K562 (cell line): ENCODE measurements at regions not wholly inside any gene's neighbourhood (a gene's known extent, or its start where the extent isn't known, plus 50 kb on each side); places are given as distances from the start of the nearest gene placed in this dataset.

Experiments used
- ATAC-seq: fragments of 200-7000 bp; cut with Tn5 transposase; 3 replicates; pipeline ENCODE4 v1.9.1; 2020; ENCODE audit warnings: moderate library complexity
- BruUV-seq: library from RNA; stranded (reverse); fragments of 400-500 nt; replicated peaks from 2 replicates; lab custom pipeline; 2021; lab: Mats Ljungman, UMichigan
- CTCF ChIA-PET: fragments of 300-600 bp; formaldehyde crosslinking; extraction: SDS; loops from one replicate; lab custom pipeline; 2021; ENCODE audit warnings: low intra/inter-chr PET ratio; lab: Yijun Ruan, JAX
- POLR2A ChIA-PET: fragments of 300-600, 350-650 bp; sonication (Branson Sonifier 250); formaldehyde crosslinking; extraction: SDS; loops from one replicate; lab custom pipeline; 2021; ENCODE audit warnings: antibody characterized with exemption, inconsistent platforms; lab: Yijun Ruan, JAX
- DNase-seq, 4 experiments: peaks; one replicate each; pipeline versions ENCODE4 v3.0.0 to v3.0.0-alpha.2; 2011 to 2018; ENCODE audit warnings: low spot score in 3 of 4, mixed read lengths in 3 of 4; ENCODE audit errors: extremely low read depth in 1 of 4
- FAIRE-seq: peaks from 2 replicates; lab custom pipeline; 2011; peaks lifted over from hg19 to GRCh38; lab: Jason Lieb, UNC
- H2AFZ ChIP-seq: 2 replicates; pipeline ENCODE4 v1.6.0; 2011; ENCODE audit warnings: low read depth, low read length, control low read depth, inconsistent platforms
- H3K27ac ChIP-seq: fragments of 200-600 bp; 3 replicates; pipeline ENCODE4 v1.8.0; 2011; ENCODE audit warnings: low read depth, mild to moderate bottlenecking, control low read depth, inconsistent platforms, low read length, moderate library complexity, mixed read lengths; ENCODE audit errors: extremely low read depth
- H3K27me3 ChIP-seq, 2 experiments: fragments of 300-600 bp in 1 of 2; 2 replicates in 1 of 2; 3 replicates in 1 of 2; pipeline versions ENCODE4 v1.6.0 to v1.8.0; 2011; ENCODE audit warnings: inconsistent platforms in 2 of 2, low read length in 2 of 2, mild to moderate bottlenecking in 1 of 2, mixed read lengths in 1 of 2, moderate library complexity in 1 of 2; ENCODE audit not compliant: control insufficient read depth in 2 of 2, insufficient read depth in 2 of 2
- H3K36me3 ChIP-seq: fragments of 300-600 bp; 3 replicates; pipeline ENCODE4 v1.8.0; 2011; ENCODE audit warnings: mild to moderate bottlenecking, low read length, inconsistent platforms; ENCODE audit not compliant: control insufficient read depth, insufficient read depth
- H3K4me1 ChIP-seq, 2 experiments: fragments of 200-600 bp in 1 of 2; replicated peaks in 1 of 2; 2 replicates in 1 of 2; 3 replicates in 1 of 2; pipeline versions ENCODE4 v1.5.1 to v1.8.0; 2011; ENCODE audit warnings: inconsistent platforms in 2 of 2, low read length in 2 of 2, mild to moderate bottlenecking in 1 of 2, mixed read lengths in 1 of 2, moderate library complexity in 1 of 2; ENCODE audit not compliant: control insufficient read depth in 2 of 2, insufficient read depth in 2 of 2
- H3K4me2 ChIP-seq: 2 replicates; pipeline ENCODE4 v1.6.1; 2011; ENCODE audit warnings: low read length, control low read depth, inconsistent platforms, mixed read lengths; ENCODE audit not compliant: insufficient read depth
- H3K4me3 ChIP-seq: fragments of 200-600 bp; sonication (generic), shearing (Covaris generic); 2 replicates; pipeline ENCODE4 v1.5.1; 2016; ENCODE audit warnings: control low read depth, inconsistent platforms
- H3K79me2 ChIP-seq: fragments of 200-600 bp; 3 replicates; pipeline ENCODE4 v1.8.0; 2011; ENCODE audit warnings: low read length, inconsistent platforms; ENCODE audit not compliant: control insufficient read depth, insufficient read depth
- H3K9ac ChIP-seq, 2 experiments: 2 replicates each; pipeline versions ENCODE4 v1.6.0 to v1.6.1; 2011; ENCODE audit warnings: low read depth in 2 of 2, low read length in 2 of 2, control low read depth in 1 of 2, inconsistent platforms in 1 of 2, mild to moderate bottlenecking in 1 of 2, mixed read lengths in 1 of 2; ENCODE audit not compliant: insufficient read depth in 1 of 2
- H3K9me1 ChIP-seq: one replicate; pipeline ENCODE4 v1.6.0; 2011; ENCODE audit warnings: inconsistent platforms, mild to moderate bottlenecking, low read length, moderate library complexity; ENCODE audit not compliant: control insufficient read depth, insufficient read depth
- H3K9me3 ChIP-seq: replicated peaks from 2 replicates; pipeline ENCODE4 v1.5.1; 2011; ENCODE audit warnings: low read depth, low read length, inconsistent platforms; ENCODE audit not compliant: control insufficient read depth, insufficient read depth
- H4K20me1 ChIP-seq: replicated peaks from 2 replicates; pipeline ENCODE4 v1.6.1; 2011; ENCODE audit warnings: low read length, inconsistent platforms, mixed read lengths; ENCODE audit not compliant: control insufficient read depth, insufficient read depth
- BACH1 ChIP-seq: fragments of 200-800 bp; sonication (Bioruptor generic); IDR thresholded peaks from 2 replicates; pipeline ENCODE4 v1.6.1; 2016; ENCODE audit warnings: missing genetic modification characterization, missing compliant biosample characterization
- CBFB ChIP-seq: sonication (generic); formaldehyde crosslinking; IDR thresholded peaks from 2 replicates; pipeline ENCODE4 v1.4.0; 2020; ENCODE audit warnings: mild to moderate bottlenecking, missing genetic modification reagents
- CHD1 ChIP-seq: fragments of 200-600 bp; sonication (generic); IDR thresholded peaks from one replicate; pipeline ENCODE4 v1.6.1; 2012; ENCODE audit warnings: mild to moderate bottlenecking, moderate library complexity, low read length, inconsistent platforms
- HCFC1 ChIP-seq: IDR thresholded peaks from 2 replicates; pipeline ENCODE4 v1.6.1; 2012; ENCODE audit warnings: low read depth, low read length, improper control_type of control experiment
- JUND ChIP-seq, 2 experiments: IDR thresholded peaks; 2 replicates in 1 of 2; 3 replicates in 1 of 2; pipeline ENCODE4 v1.6.1; 2011; ENCODE audit warnings: borderline replicate concordance in 2 of 2, low read depth in 2 of 2, low read length in 2 of 2, improper control_type of control experiment in 1 of 2, missing biosample characterization in 1 of 2, missing genetic modification characterization in 1 of 2, missing genetic modification reagents in 1 of 2
- RFX1 ChIP-seq: fragments of 450-650 bp; IDR thresholded peaks from 2 replicates; pipeline ENCODE4 v1.6.1; 2016; ENCODE audit warnings: mild to moderate bottlenecking, moderate library complexity
- SETDB1 ChIP-seq: IDR thresholded peaks from one replicate; pipeline ENCODE4 v1.6.1; 2012; ENCODE audit warnings: low read length, control low read depth, inconsistent platforms
- ZNF3 ChIP-seq: fragments of 250-450 bp; sonication (Bioruptor Pico); IDR thresholded peaks from 2 replicates; pipeline ENCODE4 v1.5.0; 2021; ENCODE audit warnings: mild to moderate bottlenecking, moderate library complexity
- WGBS: fragments of 100-300 bp; shearing (Covaris generic); methylation state at CpG from one replicate; pipeline ENCODE4 v1.1.6; 2016; ENCODE audit warnings: low coverage, mixed read lengths; ENCODE audit not compliant: insufficient coverage; ENCODE audit errors: missing lambda C conversion rate; 5-methylcytosine and 5-hydroxymethylcytosine counted together
- in situ Hi-C: fragments of 300-500 bp; cut with MboI; formaldehyde crosslinking; loops from 4 replicates; pipeline ENCODE4 v1.15.0; 2018; ENCODE audit warnings: inconsistent platforms, mixed read lengths
- intact Hi-C: fragments of 100-400 bp; cut with micrococcal nuclease; formaldehyde crosslinking; loops from 2 replicates; pipeline ENCODE4 v1.14.2; 2022
- TF ChIP-seq, protein P1 (sequence below): IDR thresholded peaks from 2 replicates; pipeline ENCODE4 v1.6.1; 2011; ENCODE audit warnings: borderline replicate concordance, low read depth, mild to moderate bottlenecking, moderate library complexity, low read length; ENCODE audit not compliant: insufficient read depth, poor library complexity, severe bottlenecking
- TF ChIP-seq, protein P2 (sequence below), 3 experiments: fragments of 200-800 bp in 1 of 3; fragments of 250-450 bp in 1 of 3; fragments of 450-650 bp in 1 of 3; sonication (Bioruptor Pico) in 1 of 3; sonication (Bioruptor generic) in 1 of 3; formaldehyde crosslinking in 1 of 3; IDR thresholded peaks; 2 replicates each; pipeline versions ENCODE4 v1.6.1 to v1.8.0; 2016 to 2022; ENCODE audit warnings: mild to moderate bottlenecking in 2 of 3, missing genetic modification characterization in 2 of 3, missing compliant biosample characterization in 1 of 3, moderate library complexity in 1 of 3
- TF ChIP-seq, protein P3 (sequence below), 2 experiments: fragments of 450-650 bp in 1 of 2; sonication (generic) in 1 of 2; formaldehyde crosslinking in 1 of 2; IDR thresholded peaks in 1 of 2; conservative IDR thresholded peaks in 1 of 2; 2 replicates each; pipeline versions ENCODE4 v1.6.1 to v1.8.1; 2016 to 2023; ENCODE audit warnings: mild to moderate bottlenecking in 2 of 2, moderate library complexity in 2 of 2, inconsistent platforms in 1 of 2, missing genetic modification reagents in 1 of 2
- TF ChIP-seq, protein P4 (sequence below): sonication (generic); IDR thresholded peaks from 2 replicates; pipeline ENCODE4 v1.6.1; 2016

DNA sequence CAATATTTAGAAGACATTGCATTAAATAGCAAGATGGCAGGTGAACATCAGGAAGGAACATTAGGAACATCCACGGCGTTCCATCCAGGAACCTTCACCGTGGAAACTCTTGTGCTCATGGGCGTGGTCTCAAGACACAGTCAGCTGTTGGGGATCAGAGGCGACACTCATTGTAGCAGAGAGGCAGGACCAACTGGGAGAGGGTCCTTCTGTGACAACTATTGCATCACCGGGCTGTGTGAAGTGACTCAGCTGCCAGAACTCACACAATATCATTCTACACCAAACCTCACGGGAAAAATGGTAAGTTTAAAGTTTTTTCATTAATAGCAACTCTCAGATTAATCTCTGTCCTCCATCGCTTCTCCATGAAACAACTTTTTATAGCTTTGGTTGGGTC, 334.8 kb upstream of the SULF2 start:
- Histone ChIP-seq H3K9me3 (no peaks in the 10 kb centered on the region), H3K4me2 (no peak overlapping the region), H3K4me3 (no peak overlapping the region), H3K4me1 (no peaks in the 10 kb centered on the region; a peak in 1 of 5 replicates), H3K9ac (no peak overlapping the region), H3K9me1 (no peaks in the 10 kb centered on the region), H3K27me3 (peaks cover 0 to 26% of the 10 kb centered on the region in 2 experiments; a peak in 2 of 5 replicates), H3K79me2 (no peaks in the 10 kb centered on the region), H3K27ac (no peak overlapping the region), H3K36me3 (no peaks in the 10 kb centered on the region), H2AFZ (no peak overlapping the region), H4K20me1 (no peaks in the 10 kb centered on the region)
- ATAC-seq (no peak), DNase-seq (no peak), FAIRE-seq (no peak)
- in situ Hi-C loops (no loop called here), intact Hi-C loops (no loop called here)
- BruUV-seq = no TSS peak
- POLR2A ChIA-PET = interaction anchor here (0.7 kb wide), 1 partner anchor 10 kb away, joined by 3 read pairs; no protein-coding TSS in a partner anchor
- CTCF ChIA-PET = no interaction called here
- 0% methylated on average over 8 of the region's 8 CpGs for WGBS
- TF ChIP-seq, protein P1, sequence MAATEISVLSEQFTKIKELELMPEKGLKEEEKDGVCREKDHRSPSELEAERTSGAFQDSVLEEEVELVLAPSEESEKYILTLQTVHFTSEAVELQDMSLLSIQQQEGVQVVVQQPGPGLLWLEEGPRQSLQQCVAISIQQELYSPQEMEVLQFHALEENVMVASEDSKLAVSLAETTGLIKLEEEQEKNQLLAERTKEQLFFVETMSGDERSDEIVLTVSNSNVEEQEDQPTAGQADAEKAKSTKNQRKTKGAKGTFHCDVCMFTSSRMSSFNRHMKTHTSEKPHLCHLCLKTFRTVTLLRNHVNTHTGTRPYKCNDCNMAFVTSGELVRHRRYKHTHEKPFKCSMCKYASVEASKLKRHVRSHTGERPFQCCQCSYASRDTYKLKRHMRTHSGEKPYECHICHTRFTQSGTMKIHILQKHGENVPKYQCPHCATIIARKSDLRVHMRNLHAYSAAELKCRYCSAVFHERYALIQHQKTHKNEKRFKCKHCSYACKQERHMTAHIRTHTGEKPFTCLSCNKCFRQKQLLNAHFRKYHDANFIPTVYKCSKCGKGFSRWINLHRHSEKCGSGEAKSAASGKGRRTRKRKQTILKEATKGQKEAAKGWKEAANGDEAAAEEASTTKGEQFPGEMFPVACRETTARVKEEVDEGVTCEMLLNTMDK = no peak
- TF ChIP-seq, protein P2, sequence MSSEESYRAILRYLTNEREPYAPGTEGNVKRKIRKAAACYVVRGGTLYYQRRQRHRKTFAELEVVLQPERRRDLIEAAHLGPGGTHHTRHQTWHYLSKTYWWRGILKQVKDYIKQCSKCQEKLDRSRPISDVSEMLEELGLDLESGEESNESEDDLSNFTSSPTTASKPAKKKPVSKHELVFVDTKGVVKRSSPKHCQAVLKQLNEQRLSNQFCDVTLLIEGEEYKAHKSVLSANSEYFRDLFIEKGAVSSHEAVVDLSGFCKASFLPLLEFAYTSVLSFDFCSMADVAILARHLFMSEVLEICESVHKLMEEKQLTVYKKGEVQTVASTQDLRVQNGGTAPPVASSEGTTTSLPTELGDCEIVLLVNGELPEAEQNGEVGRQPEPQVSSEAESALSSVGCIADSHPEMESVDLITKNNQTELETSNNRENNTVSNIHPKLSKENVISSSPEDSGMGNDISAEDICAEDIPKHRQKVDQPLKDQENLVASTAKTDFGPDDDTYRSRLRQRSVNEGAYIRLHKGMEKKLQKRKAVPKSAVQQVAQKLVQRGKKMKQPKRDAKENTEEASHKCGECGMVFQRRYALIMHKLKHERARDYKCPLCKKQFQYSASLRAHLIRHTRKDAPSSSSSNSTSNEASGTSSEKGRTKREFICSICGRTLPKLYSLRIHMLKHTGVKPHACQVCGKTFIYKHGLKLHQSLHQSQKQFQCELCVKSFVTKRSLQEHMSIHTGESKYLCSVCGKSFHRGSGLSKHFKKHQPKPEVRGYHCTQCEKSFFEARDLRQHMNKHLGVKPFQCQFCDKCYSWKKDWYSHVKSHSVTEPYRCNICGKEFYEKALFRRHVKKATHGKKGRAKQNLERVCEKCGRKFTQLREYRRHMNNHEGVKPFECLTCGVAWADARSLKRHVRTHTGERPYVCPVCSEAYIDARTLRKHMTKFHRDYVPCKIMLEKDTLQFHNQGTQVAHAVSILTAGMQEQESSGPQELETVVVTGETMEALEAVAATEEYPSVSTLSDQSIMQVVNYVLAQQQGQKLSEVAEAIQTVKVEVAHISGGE (CRISPR knock-in tag; IDR thresholded peaks at IDR 0.05) = 0 out of 6 replicates have a peak, but pooled peaks of 1 of the 3 experiments have one; percentile 30
- no peak for TF ChIP-seq SETDB1
- TF ChIP-seq CHD1 = no peak
- TF ChIP-seq, protein P3, sequence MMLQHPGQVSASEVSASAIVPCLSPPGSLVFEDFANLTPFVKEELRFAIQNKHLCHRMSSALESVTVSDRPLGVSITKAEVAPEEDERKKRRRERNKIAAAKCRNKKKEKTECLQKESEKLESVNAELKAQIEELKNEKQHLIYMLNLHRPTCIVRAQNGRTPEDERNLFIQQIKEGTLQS (IDR thresholded peaks at IDR 0.05) = peak; percentile 93
- TF ChIP-seq, protein P3 (CRISPR knock-in tag; conservative IDR thresholded peaks at IDR 0.05) = no peak
- TF ChIP-seq ZNF3 (CRISPR knock-in tag) = no peak
- no peak for TF ChIP-seq CBFB
- TF ChIP-seq RFX1 = no peak
- TF ChIP-seq JUND (IDR thresholded peaks at IDR 0.05; ENCODE audit: borderline replicate concordance, low read depth, low read length) = peak; percentile 81
- TF ChIP-seq JUND (tag; IDR thresholded peaks at IDR 0.05; ENCODE audit: borderline replicate concordance, low read depth, low read length) = no peak
- no peak for TF ChIP-seq HCFC1
- TF ChIP-seq BACH1 (tag) = peak; percentile 56; the same call in 1 of the 2 replicates
- TF ChIP-seq, protein P4, sequence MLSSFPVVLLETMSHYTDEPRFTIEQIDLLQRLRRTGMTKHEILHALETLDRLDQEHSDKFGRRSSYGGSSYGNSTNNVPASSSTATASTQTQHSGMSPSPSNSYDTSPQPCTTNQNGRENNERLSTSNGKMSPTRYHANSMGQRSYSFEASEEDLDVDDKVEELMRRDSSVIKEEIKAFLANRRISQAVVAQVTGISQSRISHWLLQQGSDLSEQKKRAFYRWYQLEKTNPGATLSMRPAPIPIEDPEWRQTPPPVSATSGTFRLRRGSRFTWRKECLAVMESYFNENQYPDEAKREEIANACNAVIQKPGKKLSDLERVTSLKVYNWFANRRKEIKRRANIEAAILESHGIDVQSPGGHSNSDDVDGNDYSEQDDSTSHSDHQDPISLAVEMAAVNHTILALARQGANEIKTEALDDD = no peak
